ENCODE measurements at regions not wholly inside any gene's neighbourhood (a gene's known extent, or its start where the extent isn't known, plus 50 kb on each side); places are given as distances from the start of the nearest gene placed in this dataset.

DNA sequence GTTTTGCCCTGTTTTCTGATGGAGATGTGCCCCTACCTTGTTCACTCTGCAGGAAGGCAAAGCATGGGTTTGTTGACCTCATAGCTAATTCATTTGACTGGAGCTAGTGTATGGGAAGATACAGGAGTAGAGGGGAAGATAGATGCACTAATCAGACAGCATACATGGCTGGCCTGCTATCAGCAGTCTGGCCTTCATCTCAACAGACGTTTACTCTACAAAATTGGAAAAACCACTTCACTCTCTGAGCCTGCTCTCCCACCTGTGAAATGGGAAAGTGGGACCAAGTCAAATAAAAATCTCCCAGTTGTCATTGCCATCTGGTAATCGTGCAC lies 235.2 kb upstream of the RAB4A start:
- TF ChIP-seq, protein P1, sequence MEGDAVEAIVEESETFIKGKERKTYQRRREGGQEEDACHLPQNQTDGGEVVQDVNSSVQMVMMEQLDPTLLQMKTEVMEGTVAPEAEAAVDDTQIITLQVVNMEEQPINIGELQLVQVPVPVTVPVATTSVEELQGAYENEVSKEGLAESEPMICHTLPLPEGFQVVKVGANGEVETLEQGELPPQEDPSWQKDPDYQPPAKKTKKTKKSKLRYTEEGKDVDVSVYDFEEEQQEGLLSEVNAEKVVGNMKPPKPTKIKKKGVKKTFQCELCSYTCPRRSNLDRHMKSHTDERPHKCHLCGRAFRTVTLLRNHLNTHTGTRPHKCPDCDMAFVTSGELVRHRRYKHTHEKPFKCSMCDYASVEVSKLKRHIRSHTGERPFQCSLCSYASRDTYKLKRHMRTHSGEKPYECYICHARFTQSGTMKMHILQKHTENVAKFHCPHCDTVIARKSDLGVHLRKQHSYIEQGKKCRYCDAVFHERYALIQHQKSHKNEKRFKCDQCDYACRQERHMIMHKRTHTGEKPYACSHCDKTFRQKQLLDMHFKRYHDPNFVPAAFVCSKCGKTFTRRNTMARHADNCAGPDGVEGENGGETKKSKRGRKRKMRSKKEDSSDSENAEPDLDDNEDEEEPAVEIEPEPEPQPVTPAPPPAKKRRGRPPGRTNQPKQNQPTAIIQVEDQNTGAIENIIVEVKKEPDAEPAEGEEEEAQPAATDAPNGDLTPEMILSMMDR (IDR thresholded peaks at IDR 0.05): no peak
- TF ChIP-seq POLR2A (IDR thresholded peaks at IDR 0.05): no peak
